GM21447 (cell line): ENCODE measurements at regions not wholly inside any gene's neighbourhood (a gene's known extent, or its start where the extent isn't known, plus 50 kb on each side); places are given as distances from the start of the nearest gene placed in this dataset.

Source experiments
- ATAC-seq: cut with Tn5 transposase; IDR thresholded peaks from one replicate; pipeline ENCODE4 v1.9.1; 2021; ENCODE audit not compliant: unreplicated experiment

- no peak for ATAC-seq
Measured at GRCh38 chr13:58032676-58033460, 401.3 kb downstream of the PCDH17 start.

- no peak for ATAC-seq
Measured at GRCh38 chr13:58043971-58044370, 412.4 kb downstream of the PCDH17 start.

- ATAC-seq, result no peak
Measured at GRCh38 chr13:58048670-58049069, 417.1 kb downstream of the PCDH17 start.

GRCh38 chr13:58051396-58051795 lies 419.9 kb downstream of the PCDH17 start:
- no peak for ATAC-seq

GRCh38 chr13:58051807-58052375 lies 420.3 kb downstream of the PCDH17 start:
- ATAC-seq, result no peak

GRCh38 chr13:58056426-58056825 lies 424.9 kb downstream of the PCDH17 start:
- ATAC-seq, result no peak

GRCh38 chr13:58059624-58060023 lies 428.1 kb downstream of the PCDH17 start:
- ATAC-seq, result no peak

- no peak for ATAC-seq
Measured at GRCh38 chr13:58080806-58081205, 449.3 kb downstream of the PCDH17 start.

GRCh38 chr13:58081301-58081820 lies 449.8 kb downstream of the PCDH17 start:
- no peak for ATAC-seq

GRCh38 chr13:58083064-58083463 lies 451.5 kb downstream of the PCDH17 start:
- no peak for ATAC-seq

- no peak for ATAC-seq
Measured at GRCh38 chr13:58085274-58085673, 453.7 kb downstream of the PCDH17 start.

- ATAC-seq, result no peak
Measured at GRCh38 chr13:58085819-58086218, 454.3 kb downstream of the PCDH17 start.

GRCh38 chr13:58087566-58087965 lies 456.0 kb downstream of the PCDH17 start:
- no peak for ATAC-seq

GRCh38 chr13:58093394-58093793 lies 461.9 kb downstream of the PCDH17 start:
- no peak for ATAC-seq

GRCh38 chr13:58097831-58098230 lies 466.3 kb downstream of the PCDH17 start:
- ATAC-seq, result no peak

- ATAC-seq, result no peak
Measured at GRCh38 chr13:58119351-58119750, 487.8 kb downstream of the PCDH17 start.

GRCh38 chr13:58119804-58120203 lies 488.3 kb downstream of the PCDH17 start:
- ATAC-seq, result no peak

GRCh38 chr13:58126496-58126895 lies 495.0 kb downstream of the PCDH17 start:
- no peak for ATAC-seq

GRCh38 chr13:58134012-58134411 lies 502.5 kb downstream of the PCDH17 start:
- ATAC-seq, result no peak

- ATAC-seq, result no peak
Measured at GRCh38 chr13:58134525-58134924, 503.0 kb downstream of the PCDH17 start.

- ATAC-seq, result no peak
Measured at GRCh38 chr13:58142952-58143351, 511.4 kb downstream of the PCDH17 start.

GRCh38 chr13:58144616-58145015 lies 513.1 kb downstream of the PCDH17 start:
- ATAC-seq, result no peak
